ENCODE measurements at regions not wholly inside any gene's neighbourhood (a gene's known extent, or its start where the extent isn't known, plus 50 kb on each side); places are given as distances from the start of the nearest gene placed in this dataset.

- no peaks in the 10 kb centered on the region for H3K79me2 ChIP-seq (replicated peaks; ENCODE audit: insufficient read depth)
- no peaks in the 10 kb centered on the region for H3F3A ChIP-seq (replicated peaks; ENCODE audit: low read depth)
- peaks cover 25% of the 10 kb centered on the region for H3K9me2 ChIP-seq (ENCODE audit: insufficient read depth)
- no peak overlapping the region for H3K27ac ChIP-seq (ENCODE audit: low read depth)
- no peaks in the 10 kb centered on the region for H3K27me3 ChIP-seq (ENCODE audit: insufficient read depth)
- no peak for TF ChIP-seq EZH2 (IDR thresholded peaks at IDR 0.05; ENCODE audit: low read depth, unreplicated experiment)
- TF ChIP-seq REST (IDR thresholded peaks at IDR 0.05; ENCODE audit: unreplicated experiment) = no peak
- TF ChIP-seq ZNF331 (CRISPR knock-in tag; IDR thresholded peaks at IDR 0.05; ENCODE audit: low read depth) = no peak
- TF ChIP-seq POLR2AphosphoS5 (IDR thresholded peaks at IDR 0.05; ENCODE audit: low read depth) = no peak
- TF ChIP-seq JUNB (IDR thresholded peaks at IDR 0.05; ENCODE audit: unreplicated experiment) = no peak
- no peak for TF ChIP-seq CREB1 (CRISPR knock-in tag; IDR thresholded peaks at IDR 0.05; ENCODE audit: low read depth)
- Mint-ChIP-seq H3K9me3 (no peaks in the 10 kb centered on the region), H3K4me1 (no peaks in the 10 kb centered on the region), H3K4me3 (no peak overlapping the region), H3K27ac (no peak overlapping the region), H3K36me3 (ENCODE audit: low read depth) (no peaks in the 10 kb centered on the region), H3K27me3 (ENCODE audit: insufficient read depth, low read depth, poor library complexity) (peaks cover 5% of the 10 kb centered on the region)
- H4K20me1 ChIP-seq (replicated peaks; ENCODE audit: insufficient read depth) = no peaks in the 10 kb centered on the region
- no peaks in the 10 kb centered on the region for H3K36me3 ChIP-seq (ENCODE audit: insufficient read depth)
- no peak for DNase-seq (ENCODE audit: low spot score)
- no peak overlapping the region for H2AFZ ChIP-seq
- no peaks in the 10 kb centered on the region for H3K4me1 ChIP-seq (ENCODE audit: insufficient read depth)
- ATAC-seq = no peak
- no peak overlapping the region for H3K4me3 ChIP-seq
- H3K4me2 ChIP-seq = no peak overlapping the region
Measured at GRCh38 chr9:108181441-108181840, 674.3 kb downstream of the ACTL7B start.

- Histone ChIP-seq H3K36me3 (ENCODE audit: insufficient read depth) (no peaks in the 10 kb centered on the region), H3K4me1 (ENCODE audit: insufficient read depth) (no peaks in the 10 kb centered on the region), H3F3A (replicated peaks; ENCODE audit: low read depth) (no peaks in the 10 kb centered on the region), H4K20me1 (replicated peaks; ENCODE audit: insufficient read depth) (no peaks in the 10 kb centered on the region), H3K27me3 (ENCODE audit: insufficient read depth) (no peaks in the 10 kb centered on the region), H3K4me3 (no peak overlapping the region), H3K9me2 (ENCODE audit: insufficient read depth) (peaks cover 25% of the 10 kb centered on the region), H2AFZ (no peak overlapping the region), H3K4me2 (no peak overlapping the region), H3K27ac (ENCODE audit: low read depth) (no peak overlapping the region), H3K79me2 (replicated peaks; ENCODE audit: insufficient read depth) (no peaks in the 10 kb centered on the region)
- Mint-ChIP-seq H3K4me3 (no peak overlapping the region), H3K27me3 (ENCODE audit: insufficient read depth, low read depth, poor library complexity) (peaks cover 5% of the 10 kb centered on the region), H3K4me1 (no peaks in the 10 kb centered on the region), H3K9me3 (no peaks in the 10 kb centered on the region), H3K36me3 (ENCODE audit: low read depth) (no peaks in the 10 kb centered on the region), H3K27ac (no peak overlapping the region)
- ATAC-seq = no peak
- DNase-seq (ENCODE audit: low spot score) = no peak
- no peak for TF ChIP-seq NANOG (IDR thresholded peaks at IDR 0.05; ENCODE audit: borderline replicate concordance)
- no peak for TF ChIP-seq REST (IDR thresholded peaks at IDR 0.05; ENCODE audit: unreplicated experiment)
- no peak for TF ChIP-seq JUNB (IDR thresholded peaks at IDR 0.05; ENCODE audit: unreplicated experiment)
- TF ChIP-seq ZNF462 (CRISPR knock-in tag; IDR thresholded peaks at IDR 0.05) = no peak
- TF ChIP-seq EZH2phosphoT487 (IDR thresholded peaks at IDR 0.05; ENCODE audit: unreplicated experiment) = no peak
- no peak for TF ChIP-seq CREB1 (CRISPR knock-in tag; IDR thresholded peaks at IDR 0.05; ENCODE audit: low read depth)
- TF ChIP-seq EZH2 (IDR thresholded peaks at IDR 0.05; ENCODE audit: low read depth, unreplicated experiment) = no peak
Measured at GRCh38 chr9:108180541-108180940, 675.2 kb downstream of the ACTL7B start.

All from GM23338 (cell line).